Cardiac muscle cell (in vitro differentiated cells and primary cell): ENCODE measurements at regions not wholly inside any gene's neighbourhood (a gene's known extent, or its start where the extent isn't known, plus 50 kb on each side); places are given as distances from the start of the nearest gene placed in this dataset.

Experiments used
- DNase-seq, 2 donors: peaks; one replicate each; pipeline versions ENCODE4 v3.0.0 to v3.0.0-alpha.2; 2010 to 2017; ENCODE audit warnings: low read depth in 1 of 2, low spot score in 1 of 2
- H3K27ac ChIP-seq: fragments of 200-600 bp; sonication (generic); 2 replicates; pipeline ENCODE4 v1.5.1; 2016
- H3K27me3 ChIP-seq: fragments of 200-600 bp; sonication (generic); 2 replicates; pipeline ENCODE4 v1.6.0; 2016; ENCODE audit warnings: control low read depth
- H3K36me3 ChIP-seq: fragments of 200-600 bp; sonication (generic); 2 replicates; pipeline ENCODE4 v1.5.1; 2016; ENCODE audit warnings: control low read depth
- H3K4me1 ChIP-seq: fragments of 200-600 bp; sonication (generic); 2 replicates; pipeline ENCODE4 v1.8.1; 2017; ENCODE audit warnings: low read depth, mild to moderate bottlenecking, mixed run types
- H3K4me3 ChIP-seq: fragments of 200-600 bp; sonication (generic); 2 replicates; pipeline ENCODE4 v1.5.1; 2016; ENCODE audit warnings: mild to moderate bottlenecking
- H3K9me3 ChIP-seq: fragments of 200-600 bp; sonication (generic); 2 replicates; pipeline ENCODE4 v1.5.1; 2017; ENCODE audit warnings: low read depth, mild to moderate bottlenecking, control low read depth
- TF ChIP-seq, protein P1 (sequence below): IDR thresholded peaks from 2 replicates; pipeline ENCODE4 v1.5.1; 2012; ENCODE audit warnings: low read depth, mild to moderate bottlenecking, low read length

GRCh38 chr9:106146886-106147285 is 452.5 kb downstream of the TMEM38B start:
- Histone ChIP-seq H3K36me3 (no peaks in the 10 kb centered on the region), H3K27me3 (no peaks in the 10 kb centered on the region), H3K27ac (no peak overlapping the region), H3K4me1 (no peaks in the 10 kb centered on the region), H3K4me3 (no peak overlapping the region), H3K9me3 (no peaks in the 10 kb centered on the region)
- no peak for DNase-seq
- TF ChIP-seq, protein P1, sequence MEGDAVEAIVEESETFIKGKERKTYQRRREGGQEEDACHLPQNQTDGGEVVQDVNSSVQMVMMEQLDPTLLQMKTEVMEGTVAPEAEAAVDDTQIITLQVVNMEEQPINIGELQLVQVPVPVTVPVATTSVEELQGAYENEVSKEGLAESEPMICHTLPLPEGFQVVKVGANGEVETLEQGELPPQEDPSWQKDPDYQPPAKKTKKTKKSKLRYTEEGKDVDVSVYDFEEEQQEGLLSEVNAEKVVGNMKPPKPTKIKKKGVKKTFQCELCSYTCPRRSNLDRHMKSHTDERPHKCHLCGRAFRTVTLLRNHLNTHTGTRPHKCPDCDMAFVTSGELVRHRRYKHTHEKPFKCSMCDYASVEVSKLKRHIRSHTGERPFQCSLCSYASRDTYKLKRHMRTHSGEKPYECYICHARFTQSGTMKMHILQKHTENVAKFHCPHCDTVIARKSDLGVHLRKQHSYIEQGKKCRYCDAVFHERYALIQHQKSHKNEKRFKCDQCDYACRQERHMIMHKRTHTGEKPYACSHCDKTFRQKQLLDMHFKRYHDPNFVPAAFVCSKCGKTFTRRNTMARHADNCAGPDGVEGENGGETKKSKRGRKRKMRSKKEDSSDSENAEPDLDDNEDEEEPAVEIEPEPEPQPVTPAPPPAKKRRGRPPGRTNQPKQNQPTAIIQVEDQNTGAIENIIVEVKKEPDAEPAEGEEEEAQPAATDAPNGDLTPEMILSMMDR = no peak

- H3K27ac ChIP-seq = no peak overlapping the region
- DNase-seq = no peak
- no peaks in the 10 kb centered on the region for H3K9me3 ChIP-seq
- TF ChIP-seq, protein P1 = no peak
- H3K4me3 ChIP-seq = no peak overlapping the region
- no peaks in the 10 kb centered on the region for H3K27me3 ChIP-seq
- no peaks in the 10 kb centered on the region for H3K4me1 ChIP-seq
- no peaks in the 10 kb centered on the region for H3K36me3 ChIP-seq
Measured at GRCh38 chr9:106149956-106150355, 455.6 kb downstream of the TMEM38B start.

DNA sequence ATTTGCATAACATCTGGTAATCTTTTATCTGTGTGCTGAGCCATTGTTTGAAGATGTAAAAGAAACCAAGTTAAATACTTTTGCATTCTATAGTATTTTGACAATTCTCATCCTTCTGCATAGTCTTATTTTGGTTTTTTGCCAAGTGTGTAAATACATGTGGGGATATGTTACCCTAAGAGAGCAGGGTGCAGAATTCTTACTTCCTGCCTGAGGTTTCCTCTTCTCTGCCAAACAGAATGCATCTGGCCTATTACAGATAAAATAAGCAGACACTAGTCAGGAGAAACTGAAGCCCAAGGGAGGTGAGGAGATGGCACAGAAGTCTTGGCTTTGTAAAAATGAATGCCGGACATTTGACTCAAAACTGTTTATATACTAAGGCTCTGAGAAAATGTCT is 462.1 kb downstream of the TMEM38B start:
- no peaks in the 10 kb centered on the region for H3K36me3 ChIP-seq
- no peak overlapping the region for H3K4me3 ChIP-seq
- H3K27ac ChIP-seq = no peak overlapping the region
- TF ChIP-seq, protein P1 = no peak
- no peaks in the 10 kb centered on the region for H3K4me1 ChIP-seq
- DNase-seq = no peak
- no peaks in the 10 kb centered on the region for H3K9me3 ChIP-seq
- no peaks in the 10 kb centered on the region for H3K27me3 ChIP-seq

- Histone ChIP-seq H3K9me3 (no peaks in the 10 kb centered on the region), H3K4me3 (no peak overlapping the region), H3K27ac (no peak overlapping the region), H3K27me3 (no peaks in the 10 kb centered on the region), H3K36me3 (no peaks in the 10 kb centered on the region), H3K4me1 (no peaks in the 10 kb centered on the region)
- no peak for DNase-seq
- TF ChIP-seq, protein P1 = no peak
Measured at GRCh38 chr9:106172265-106172664, 477.9 kb downstream of the TMEM38B start.

DNA sequence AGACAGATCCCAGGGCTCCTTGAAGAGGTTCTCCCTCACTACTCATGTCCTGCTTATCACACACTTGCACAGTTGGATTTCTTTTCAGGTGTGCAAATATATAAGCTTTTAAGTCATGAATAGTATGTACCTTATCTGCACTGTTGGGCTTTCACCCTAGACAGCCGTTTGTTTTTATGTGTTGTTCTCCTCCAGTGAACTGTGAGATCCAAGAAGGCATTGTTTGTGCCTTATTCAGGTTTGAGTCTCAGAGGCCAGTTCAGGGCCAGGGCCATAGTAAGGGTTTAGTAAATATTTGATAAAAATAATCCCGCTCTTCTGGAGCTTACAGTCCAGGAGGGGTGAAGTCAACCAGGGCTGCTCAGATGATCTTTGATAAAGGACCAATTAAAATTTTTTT is 480.0 kb downstream of the TMEM38B start:
- TF ChIP-seq, protein P1 = no peak
- no peak overlapping the region for H3K27ac ChIP-seq

GRCh38 chr9:106177216-106177615 is 482.9 kb downstream of the TMEM38B start:
- Histone ChIP-seq H3K27me3 (no peaks in the 10 kb centered on the region), H3K4me1 (no peaks in the 10 kb centered on the region), H3K4me3 (no peak overlapping the region), H3K27ac (no peak overlapping the region), H3K9me3 (no peaks in the 10 kb centered on the region), H3K36me3 (no peaks in the 10 kb centered on the region)
- no peak for DNase-seq
- TF ChIP-seq, protein P1 = no peak

More for the DNA sequence above, 480.0 kb downstream of the TMEM38B start:
- H3K27me3 ChIP-seq = no peaks in the 10 kb centered on the region
- no peak for DNase-seq
- H3K9me3 ChIP-seq = no peaks in the 10 kb centered on the region
- H3K4me3 ChIP-seq = no peak overlapping the region
- no peaks in the 10 kb centered on the region for H3K36me3 ChIP-seq
- no peaks in the 10 kb centered on the region for H3K4me1 ChIP-seq
